HL-60 (cell line): ENCODE measurements at regions not wholly inside any gene's neighbourhood (a gene's known extent, or its start where the extent isn't known, plus 50 kb on each side); places are given as distances from the start of the nearest gene placed in this dataset.

ENCODE experiments used
- DNase-seq, 2 experiments: peaks; one replicate each; pipeline ENCODE4 v3.0.0-alpha.2; 2010 to 2020; ENCODE audit warnings: low read depth in 1 of 2, low spot score in 1 of 2
- H3K27ac ChIP-seq: fragments of 250-450 bp; sonication (Bioruptor Pico); replicated peaks from 2 replicates; pipeline ENCODE4 v1.5.1; 2020; ENCODE audit warnings: mild to moderate bottlenecking, moderate library complexity
- H3K27me3 ChIP-seq: fragments of 250-450 bp; sonication (Bioruptor Pico); 2 replicates; pipeline ENCODE4 v1.5.1; 2021; ENCODE audit warnings: mild to moderate bottlenecking, moderate library complexity; ENCODE audit not compliant: insufficient read depth, poor library complexity, severe bottlenecking
- H3K4me3 ChIP-seq: replicated peaks from 2 replicates; pipeline ENCODE4 v1.5.1; 2011; ENCODE audit warnings: mild to moderate bottlenecking, control low read depth, low read length; ENCODE audit not compliant: insufficient read depth
- GABPA ChIP-seq: IDR thresholded peaks from 2 replicates; pipeline ENCODE4 v1.6.1; 2012; ENCODE audit warnings: low read depth
- POLR2AphosphoS5 ChIP-seq: IDR thresholded peaks from 2 replicates; pipeline ENCODE4 v1.6.1; 2012; ENCODE audit warnings: low read depth
- SPI1 ChIP-seq: IDR thresholded peaks from 2 replicates; pipeline ENCODE4 v1.6.1; 2012; ENCODE audit warnings: low read depth, mild to moderate bottlenecking, borderline replicate concordance
- TF ChIP-seq, protein P1 (sequence below): IDR thresholded peaks from 2 replicates; pipeline ENCODE4 v1.6.1; 2012; ENCODE audit warnings: low read depth; ENCODE audit not compliant: insufficient replicate concordance
- TF ChIP-seq, protein P2 (sequence below): IDR thresholded peaks from one replicate; pipeline ENCODE4 v1.5.1; 2011; ENCODE audit warnings: low read length, control low read depth, inconsistent platforms; ENCODE audit not compliant: insufficient read depth

GRCh38 chr1:230548357-230548756, 93.9 kb upstream of the COG2 start:
- H3K27ac ChIP-seq: no peak overlapping the region

DNA sequence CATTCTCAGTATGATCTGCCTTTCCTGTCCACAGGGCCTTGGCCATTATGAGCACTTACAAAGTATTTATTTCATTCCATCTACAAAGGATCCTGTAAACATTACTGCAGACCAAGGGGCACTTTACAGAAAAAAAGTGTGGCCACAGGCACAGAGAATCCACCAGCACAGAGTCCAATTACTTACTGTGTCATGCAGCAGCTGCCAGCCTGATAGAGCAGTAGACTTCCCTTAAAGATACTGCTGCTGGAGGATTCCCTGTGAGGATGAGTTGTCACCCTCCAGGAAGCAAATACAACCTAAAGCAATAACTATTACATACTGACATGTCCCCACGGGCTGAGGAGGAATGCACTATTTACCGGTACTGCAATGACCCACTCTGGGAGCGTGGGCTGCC, 97.1 kb upstream of the COG2 start:
- no peaks in the 10 kb centered on the region for H3K27me3 ChIP-seq
- H3K27ac ChIP-seq: no peak overlapping the region
- H3K4me3 ChIP-seq: no peak overlapping the region
- DNase-seq: no peak
- TF ChIP-seq SPI1 (no peak), POLR2AphosphoS5 (no peak), GABPA (no peak)
- TF ChIP-seq, protein P1, sequence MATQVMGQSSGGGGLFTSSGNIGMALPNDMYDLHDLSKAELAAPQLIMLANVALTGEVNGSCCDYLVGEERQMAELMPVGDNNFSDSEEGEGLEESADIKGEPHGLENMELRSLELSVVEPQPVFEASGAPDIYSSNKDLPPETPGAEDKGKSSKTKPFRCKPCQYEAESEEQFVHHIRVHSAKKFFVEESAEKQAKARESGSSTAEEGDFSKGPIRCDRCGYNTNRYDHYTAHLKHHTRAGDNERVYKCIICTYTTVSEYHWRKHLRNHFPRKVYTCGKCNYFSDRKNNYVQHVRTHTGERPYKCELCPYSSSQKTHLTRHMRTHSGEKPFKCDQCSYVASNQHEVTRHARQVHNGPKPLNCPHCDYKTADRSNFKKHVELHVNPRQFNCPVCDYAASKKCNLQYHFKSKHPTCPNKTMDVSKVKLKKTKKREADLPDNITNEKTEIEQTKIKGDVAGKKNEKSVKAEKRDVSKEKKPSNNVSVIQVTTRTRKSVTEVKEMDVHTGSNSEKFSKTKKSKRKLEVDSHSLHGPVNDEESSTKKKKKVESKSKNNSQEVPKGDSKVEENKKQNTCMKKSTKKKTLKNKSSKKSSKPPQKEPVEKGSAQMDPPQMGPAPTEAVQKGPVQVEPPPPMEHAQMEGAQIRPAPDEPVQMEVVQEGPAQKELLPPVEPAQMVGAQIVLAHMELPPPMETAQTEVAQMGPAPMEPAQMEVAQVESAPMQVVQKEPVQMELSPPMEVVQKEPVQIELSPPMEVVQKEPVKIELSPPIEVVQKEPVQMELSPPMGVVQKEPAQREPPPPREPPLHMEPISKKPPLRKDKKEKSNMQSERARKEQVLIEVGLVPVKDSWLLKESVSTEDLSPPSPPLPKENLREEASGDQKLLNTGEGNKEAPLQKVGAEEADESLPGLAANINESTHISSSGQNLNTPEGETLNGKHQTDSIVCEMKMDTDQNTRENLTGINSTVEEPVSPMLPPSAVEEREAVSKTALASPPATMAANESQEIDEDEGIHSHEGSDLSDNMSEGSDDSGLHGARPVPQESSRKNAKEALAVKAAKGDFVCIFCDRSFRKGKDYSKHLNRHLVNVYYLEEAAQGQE: no peak
- TF ChIP-seq, protein P2, sequence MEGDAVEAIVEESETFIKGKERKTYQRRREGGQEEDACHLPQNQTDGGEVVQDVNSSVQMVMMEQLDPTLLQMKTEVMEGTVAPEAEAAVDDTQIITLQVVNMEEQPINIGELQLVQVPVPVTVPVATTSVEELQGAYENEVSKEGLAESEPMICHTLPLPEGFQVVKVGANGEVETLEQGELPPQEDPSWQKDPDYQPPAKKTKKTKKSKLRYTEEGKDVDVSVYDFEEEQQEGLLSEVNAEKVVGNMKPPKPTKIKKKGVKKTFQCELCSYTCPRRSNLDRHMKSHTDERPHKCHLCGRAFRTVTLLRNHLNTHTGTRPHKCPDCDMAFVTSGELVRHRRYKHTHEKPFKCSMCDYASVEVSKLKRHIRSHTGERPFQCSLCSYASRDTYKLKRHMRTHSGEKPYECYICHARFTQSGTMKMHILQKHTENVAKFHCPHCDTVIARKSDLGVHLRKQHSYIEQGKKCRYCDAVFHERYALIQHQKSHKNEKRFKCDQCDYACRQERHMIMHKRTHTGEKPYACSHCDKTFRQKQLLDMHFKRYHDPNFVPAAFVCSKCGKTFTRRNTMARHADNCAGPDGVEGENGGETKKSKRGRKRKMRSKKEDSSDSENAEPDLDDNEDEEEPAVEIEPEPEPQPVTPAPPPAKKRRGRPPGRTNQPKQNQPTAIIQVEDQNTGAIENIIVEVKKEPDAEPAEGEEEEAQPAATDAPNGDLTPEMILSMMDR: no peak

More at GRCh38 chr1:230548357-230548756, 93.9 kb upstream of the COG2 start:
- Histone ChIP-seq H3K27me3 (no peaks in the 10 kb centered on the region), H3K4me3 (no peak overlapping the region)
- TF ChIP-seq, protein P1: no peak
- TF ChIP-seq POLR2AphosphoS5: no peak
- TF ChIP-seq GABPA: no peak
- TF ChIP-seq SPI1: no peak
- TF ChIP-seq, protein P2: no peak
- no peak for DNase-seq

GRCh38 chr1:230544758-230545157, 97.5 kb upstream of the COG2 start:
- TF ChIP-seq, protein P1: no peak
- TF ChIP-seq SPI1 (no peak), GABPA (no peak), POLR2AphosphoS5 (no peak)
- TF ChIP-seq, protein P2: no peak
- Histone ChIP-seq H3K4me3 (no peak overlapping the region), H3K27ac (no peak overlapping the region), H3K27me3 (no peaks in the 10 kb centered on the region)
- DNase-seq: no peak
